ENCODE measurements at regions not wholly inside any gene's neighbourhood (a gene's known extent, or its start where the extent isn't known, plus 50 kb on each side); places are given as distances from the start of the nearest gene placed in this dataset.
"Not testable (repeated sequence)": the region's sequence is repeated elsewhere in the genome, so short reads cannot be mapped to it uniquely, and the experiment has no call there.

DNA sequence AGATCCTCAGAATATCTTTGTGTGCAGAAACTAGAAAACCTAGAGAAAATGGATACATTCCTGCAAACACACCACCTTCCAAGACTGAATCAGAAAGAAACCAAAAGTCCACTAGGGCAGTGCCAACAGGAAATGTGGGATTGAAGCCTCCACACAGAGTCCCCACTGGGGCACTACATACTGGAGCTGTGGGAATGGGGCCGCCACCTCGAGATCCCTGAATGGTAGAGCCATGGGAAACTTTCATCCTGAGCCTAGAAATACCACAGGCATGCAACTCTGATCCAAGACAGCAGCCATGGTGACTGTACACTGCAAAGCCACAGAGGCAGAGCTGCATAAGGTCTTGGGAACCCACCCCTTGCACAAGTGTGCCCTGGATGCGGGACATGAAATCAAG lies 4465.5 kb upstream of the OR11H1 start:
- DNase-seq; H3K4me1 Mint-ChIP-seq; H3K27me3 Mint-ChIP-seq; H3K36me3 Mint-ChIP-seq; H3K4me3 Mint-ChIP-seq; ATAC-seq (ENCODE audit: low read depth); H3K27ac Mint-ChIP-seq; POLR2A ChIA-PET: not testable (repeated sequence)
- peaks cover 45% of the 10 kb centered on the region for H3K9me3 Mint-ChIP-seq

DNA sequence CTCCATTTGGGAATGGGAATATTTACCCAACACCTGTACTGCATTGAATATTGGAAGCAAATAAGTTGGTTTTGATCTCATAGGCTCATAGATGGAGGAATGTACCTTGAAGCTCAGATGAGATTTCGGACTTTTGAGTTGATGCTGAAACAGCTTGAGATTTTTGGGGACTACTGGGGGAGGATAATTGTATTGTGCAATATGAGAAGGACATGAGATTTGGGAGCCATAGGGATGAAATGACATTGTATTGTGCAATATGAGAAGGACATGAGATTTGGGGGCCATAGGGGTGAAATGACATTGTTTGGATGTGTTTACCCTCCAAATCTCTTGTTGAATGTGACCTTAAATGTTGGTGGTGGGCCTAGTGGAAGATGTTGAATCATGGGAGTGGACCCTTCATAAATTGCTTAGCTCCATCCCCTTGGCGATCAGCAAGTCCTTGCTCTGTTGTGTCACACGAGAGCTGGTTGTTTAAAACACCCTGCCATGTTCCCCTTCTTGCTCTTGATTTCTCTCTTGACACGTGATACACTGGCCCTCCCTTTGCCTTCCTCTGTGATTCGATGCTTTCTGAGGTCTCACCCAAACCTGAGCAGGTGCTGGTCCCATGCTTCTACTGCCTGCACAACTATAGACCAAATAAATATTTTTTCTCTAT lies 4464.8 kb upstream of the OR11H1 start:
- POLR2A ChIA-PET = not testable (repeated sequence)
- peaks cover 48% of the 10 kb centered on the region for H3K9me3 Mint-ChIP-seq

DNA sequence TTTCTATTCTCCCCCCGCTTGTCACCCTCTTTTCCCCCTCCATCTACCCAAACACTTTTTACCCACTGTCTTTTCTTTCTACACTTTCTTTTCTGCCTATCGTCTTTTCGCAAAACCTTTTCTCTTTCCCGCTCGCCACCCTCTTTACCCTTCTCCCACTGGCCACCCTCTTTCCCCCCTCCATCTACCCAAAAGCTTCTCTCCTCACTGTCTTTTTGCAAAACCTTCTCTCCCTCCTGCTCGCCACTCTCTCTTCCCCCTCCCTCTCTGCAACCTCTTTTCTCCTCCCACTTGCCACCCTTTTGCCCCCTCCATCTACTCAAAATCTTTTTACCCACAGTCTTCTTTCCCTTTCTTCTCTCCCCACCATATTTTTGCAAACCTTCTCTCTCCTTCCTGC lies 4462.8 kb upstream of the OR11H1 start:
- ATAC-seq (ENCODE audit: low read depth); H3K4me1 Mint-ChIP-seq; H3K36me3 Mint-ChIP-seq; DNase-seq; H3K27me3 Mint-ChIP-seq; POLR2A ChIA-PET; H3K4me3 Mint-ChIP-seq: not testable (repeated sequence)
- Mint-ChIP-seq H3K9me3 (peaks cover 47% of the 10 kb centered on the region), H3K27ac (peak overlapping the region; percentile 22)

More for the DNA sequence above, 4464.8 kb upstream of the OR11H1 start:
- not testable (repeated sequence) for H3K4me3 Mint-ChIP-seq; H3K27me3 Mint-ChIP-seq; H3K36me3 Mint-ChIP-seq; ATAC-seq (ENCODE audit: low read depth); DNase-seq; H3K4me1 Mint-ChIP-seq; H3K27ac Mint-ChIP-seq

DNA sequence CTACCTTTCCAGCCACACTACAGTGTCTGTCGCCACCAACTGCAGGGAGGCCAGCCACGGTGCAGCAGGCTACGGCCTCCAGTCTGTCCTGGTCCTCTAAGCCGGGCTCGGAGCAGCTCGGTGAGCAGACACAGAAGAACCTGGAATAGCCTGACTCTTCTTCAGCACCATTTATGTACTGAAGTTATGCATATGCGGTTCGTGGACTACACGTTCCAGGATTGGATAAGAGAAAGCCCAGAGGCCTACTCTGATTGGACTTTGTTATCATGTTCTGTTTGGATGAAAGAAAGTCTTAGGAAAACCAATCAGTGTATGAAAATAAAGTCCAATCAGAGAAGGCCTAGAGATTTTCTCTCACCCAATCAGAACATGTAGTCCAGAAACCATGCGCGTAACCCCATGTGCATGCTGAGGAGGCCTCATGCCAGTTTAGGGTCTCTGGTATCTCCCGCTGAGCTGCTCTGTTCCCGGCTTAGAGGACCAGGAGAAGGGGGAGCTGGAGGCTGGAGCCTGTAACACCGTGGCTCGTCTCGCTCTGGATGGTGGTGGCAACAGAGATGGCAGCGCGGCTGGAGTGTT lies 4462.0 kb upstream of the OR11H1 start:
- not testable (repeated sequence) for H3K4me3 Mint-ChIP-seq; ATAC-seq (ENCODE audit: low read depth)

DNA sequence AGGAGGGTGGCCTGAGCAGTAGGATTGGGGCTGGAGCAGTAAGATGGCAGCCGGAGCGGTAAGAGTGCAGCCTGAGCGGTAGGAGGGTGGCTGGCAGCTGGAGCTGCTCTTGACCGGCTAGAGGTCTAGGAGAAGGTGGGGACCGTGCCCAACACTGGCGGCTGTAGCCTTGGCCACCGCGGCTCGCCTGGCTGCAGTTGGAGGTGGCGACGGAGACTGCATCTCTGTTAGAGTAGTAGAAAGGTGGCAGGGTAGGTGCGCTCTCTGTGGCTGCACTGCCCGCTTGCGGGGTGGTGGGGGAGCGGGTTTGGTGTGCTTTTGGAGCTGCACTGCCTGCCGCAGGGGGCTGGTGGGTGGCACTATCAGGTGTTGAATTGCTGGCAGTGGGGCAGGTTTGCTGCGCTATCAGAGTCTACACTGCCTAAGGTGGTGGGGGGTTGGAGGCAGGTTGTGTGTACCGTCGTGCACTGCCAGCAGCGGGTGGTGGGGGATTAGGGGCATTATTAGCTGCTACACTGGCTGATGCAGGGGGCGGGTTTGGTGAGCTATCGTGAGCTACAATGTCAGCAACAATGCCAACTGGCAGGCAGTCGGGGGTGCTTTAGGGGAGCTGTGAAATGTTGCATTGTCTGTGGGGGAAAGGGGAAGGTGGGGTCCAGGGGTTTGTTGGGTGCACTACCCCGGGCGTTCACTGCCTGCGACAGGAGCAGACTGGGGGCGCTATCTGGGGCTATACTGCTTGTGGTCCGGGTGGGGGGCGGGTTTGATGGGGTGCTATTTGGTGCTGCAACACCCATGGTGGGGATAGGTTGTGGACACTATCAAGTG lies 4461.3 kb upstream of the OR11H1 start:
- Mint-ChIP-seq H3K27ac (no peak overlapping the region), H3K4me3 (no peak overlapping the region), H3K36me3 (peaks cover 6% of the 10 kb centered on the region), H3K4me1 (no peaks in the 10 kb centered on the region), H3K27me3 (no peaks in the 10 kb centered on the region), H3K9me3 (peaks cover 43% of the 10 kb centered on the region)
- DNase-seq = no peak
- POLR2A ChIA-PET = no interaction called here
- ATAC-seq (ENCODE audit: low read depth) = no peak

More for the DNA sequence above, 4462.0 kb upstream of the OR11H1 start:
- peaks cover 45% of the 10 kb centered on the region for H3K9me3 Mint-ChIP-seq
- H3K27me3 Mint-ChIP-seq, H3K36me3 Mint-ChIP-seq, POLR2A ChIA-PET, H3K4me1 Mint-ChIP-seq, H3K27ac Mint-ChIP-seq, DNase-seq: not testable (repeated sequence)

DNA sequence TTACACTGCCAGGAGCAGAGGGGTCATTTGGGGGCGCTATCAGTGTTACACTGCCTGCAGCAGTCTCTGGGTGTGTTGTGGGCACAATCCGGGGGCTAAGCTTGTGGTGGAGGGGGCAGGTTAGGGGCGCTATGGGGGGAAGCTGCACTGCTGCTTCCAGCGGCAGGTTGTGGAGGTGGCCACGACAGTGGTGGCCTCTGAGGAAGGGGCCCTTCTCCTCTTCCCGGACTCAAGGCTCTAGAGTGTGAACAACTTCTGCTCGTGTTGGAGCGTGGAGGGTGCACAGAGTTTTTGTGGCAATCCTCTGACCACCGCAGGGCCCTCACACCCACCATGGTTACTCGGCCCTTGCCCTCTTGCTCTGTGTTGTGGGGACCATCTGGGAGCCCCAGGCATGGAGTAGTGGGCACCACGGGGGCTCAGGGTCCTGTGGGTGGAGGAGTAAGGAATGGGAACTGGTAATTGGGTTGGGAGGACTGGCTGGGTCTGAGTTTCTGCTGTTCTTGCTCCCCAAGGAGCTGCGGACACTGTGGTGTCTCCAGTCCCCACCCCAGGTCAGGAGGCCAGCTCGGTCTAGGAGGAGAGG lies 4460.6 kb upstream of the OR11H1 start:
- H3K36me3 Mint-ChIP-seq; H3K27ac Mint-ChIP-seq; ATAC-seq (ENCODE audit: low read depth); H3K27me3 Mint-ChIP-seq; POLR2A ChIA-PET; H3K4me3 Mint-ChIP-seq; H3K4me1 Mint-ChIP-seq; DNase-seq: not testable (repeated sequence)
- H3K9me3 Mint-ChIP-seq = peaks cover 42% of the 10 kb centered on the region

DNA sequence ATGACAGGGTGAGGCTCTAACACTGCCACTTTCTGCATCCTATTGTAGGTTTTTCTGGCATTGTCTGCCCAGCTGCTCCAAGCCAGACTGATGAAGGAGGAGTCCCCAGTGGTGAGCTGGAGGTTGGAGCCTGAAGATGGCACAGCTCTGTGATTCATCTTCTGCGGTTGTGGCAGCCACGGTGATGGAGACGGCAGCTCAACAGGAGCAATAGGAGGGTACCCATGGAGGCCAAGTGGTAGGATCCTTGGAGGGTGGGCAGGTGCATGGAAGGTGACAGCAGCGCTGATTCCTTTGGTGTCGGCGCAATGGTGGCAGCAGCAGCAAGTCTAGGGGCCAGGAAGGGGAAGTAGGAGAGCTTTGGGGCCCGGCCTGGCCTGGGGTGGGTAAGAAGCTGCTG lies 4460.1 kb upstream of the OR11H1 start:
- H3K27ac Mint-ChIP-seq; DNase-seq; ATAC-seq (ENCODE audit: low read depth); H3K4me1 Mint-ChIP-seq; H3K36me3 Mint-ChIP-seq; H3K4me3 Mint-ChIP-seq; POLR2A ChIA-PET; H3K27me3 Mint-ChIP-seq: not testable (repeated sequence)
- peaks cover 42% of the 10 kb centered on the region for H3K9me3 Mint-ChIP-seq

DNA sequence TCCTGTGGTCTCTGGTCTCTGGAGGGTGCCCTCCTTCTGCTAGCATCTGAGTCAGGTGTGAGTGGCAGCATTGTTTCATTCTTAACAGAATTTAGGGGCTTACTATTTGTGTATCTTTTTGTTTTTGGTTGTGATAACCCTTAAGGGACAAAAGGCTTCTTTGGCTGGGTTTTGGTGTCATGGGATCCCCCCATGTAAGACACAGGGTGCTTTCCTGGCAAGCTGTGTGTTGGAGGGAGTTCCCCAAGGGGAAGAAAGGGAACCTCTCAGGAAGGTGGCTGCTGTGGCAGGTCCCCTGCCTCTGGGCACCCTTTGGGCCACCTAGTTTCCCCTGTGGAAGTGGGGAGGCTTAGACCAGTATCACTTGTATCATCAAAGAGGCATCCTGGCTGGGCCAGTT lies 4459.6 kb upstream of the OR11H1 start:
- ATAC-seq (ENCODE audit: low read depth); H3K27me3 Mint-ChIP-seq; POLR2A ChIA-PET; H3K4me1 Mint-ChIP-seq; H3K27ac Mint-ChIP-seq; H3K4me3 Mint-ChIP-seq; H3K36me3 Mint-ChIP-seq; DNase-seq: not testable (repeated sequence)
- H3K9me3 Mint-ChIP-seq = peaks cover 37% of the 10 kb centered on the region

Data from activated naive CD8-positive, alpha-beta T cell treated with anti-CD3 and anti-CD28 coated beads, Interleukin-2, amount 10 ng/mL, durations not matched to agents 7 days and 5 days (primary cell).